ENCODE measurements at regions not wholly inside any gene's neighbourhood (a gene's known extent, or its start where the extent isn't known, plus 50 kb on each side); places are given as distances from the start of the nearest gene placed in this dataset.

GRCh38 chr13:111602874-111603273 lies 282.4 kb downstream of the TEX29 start:
- TF ChIP-seq, protein P1, sequence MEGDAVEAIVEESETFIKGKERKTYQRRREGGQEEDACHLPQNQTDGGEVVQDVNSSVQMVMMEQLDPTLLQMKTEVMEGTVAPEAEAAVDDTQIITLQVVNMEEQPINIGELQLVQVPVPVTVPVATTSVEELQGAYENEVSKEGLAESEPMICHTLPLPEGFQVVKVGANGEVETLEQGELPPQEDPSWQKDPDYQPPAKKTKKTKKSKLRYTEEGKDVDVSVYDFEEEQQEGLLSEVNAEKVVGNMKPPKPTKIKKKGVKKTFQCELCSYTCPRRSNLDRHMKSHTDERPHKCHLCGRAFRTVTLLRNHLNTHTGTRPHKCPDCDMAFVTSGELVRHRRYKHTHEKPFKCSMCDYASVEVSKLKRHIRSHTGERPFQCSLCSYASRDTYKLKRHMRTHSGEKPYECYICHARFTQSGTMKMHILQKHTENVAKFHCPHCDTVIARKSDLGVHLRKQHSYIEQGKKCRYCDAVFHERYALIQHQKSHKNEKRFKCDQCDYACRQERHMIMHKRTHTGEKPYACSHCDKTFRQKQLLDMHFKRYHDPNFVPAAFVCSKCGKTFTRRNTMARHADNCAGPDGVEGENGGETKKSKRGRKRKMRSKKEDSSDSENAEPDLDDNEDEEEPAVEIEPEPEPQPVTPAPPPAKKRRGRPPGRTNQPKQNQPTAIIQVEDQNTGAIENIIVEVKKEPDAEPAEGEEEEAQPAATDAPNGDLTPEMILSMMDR (conservative IDR thresholded peaks at IDR 0.05; ENCODE audit: low read depth, low read length): no peak
- TF ChIP-seq EZH2 (IDR thresholded peaks at IDR 0.05; ENCODE audit: borderline replicate concordance, low read depth, low read length, poor library complexity, severe bottlenecking): no peak
